Panc1 (cell line): ENCODE measurements at regions not wholly inside any gene's neighbourhood (a gene's known extent, or its start where the extent isn't known, plus 50 kb on each side); places are given as distances from the start of the nearest gene placed in this dataset.

ENCODE experiments used
- CTCF ChIP-seq: fragments of 450-650 bp; IDR thresholded peaks from 2 replicates; pipeline ENCODE4 v1.5.1; 2017; ENCODE audit warnings: mild to moderate bottlenecking
- POLR2AphosphoS5 ChIP-seq: IDR thresholded peaks from 2 replicates; pipeline ENCODE4 v1.6.1; 2012; ENCODE audit warnings: mild to moderate bottlenecking, low read depth, low read length, moderate library complexity
- REST ChIP-seq, 2 experiments: IDR thresholded peaks; 2 replicates each; pipeline ENCODE4 v1.6.1; 2011 to 2012; ENCODE audit warnings: low read depth in 2 of 2, control low read depth in 1 of 2, low read length in 1 of 2, mild to moderate bottlenecking in 1 of 2, moderate library complexity in 1 of 2; ENCODE audit not compliant: insufficient read depth in 1 of 2
- SIN3A ChIP-seq: IDR thresholded peaks from 2 replicates; pipeline ENCODE4 v1.6.1; 2012; ENCODE audit warnings: low read depth, mild to moderate bottlenecking, low read length, moderate library complexity, borderline replicate concordance; ENCODE audit not compliant: insufficient read depth

GRCh38 chr18:40272630-40273231 lies 1682.3 kb upstream of the PIK3C3 start:
- TF ChIP-seq CTCF, result no peak
- TF ChIP-seq POLR2AphosphoS5, result no peak
- no peak for TF ChIP-seq REST (IDR thresholded peaks at IDR 0.05; ENCODE audit: insufficient read depth in 1 of 2, low read depth in 2 of 2, low read length in 1 of 2)
- no peak for TF ChIP-seq SIN3A
